ENCODE measurements at regions not wholly inside any gene's neighbourhood (a gene's known extent, or its start where the extent isn't known, plus 50 kb on each side); places are given as distances from the start of the nearest gene placed in this dataset.

GRCh38 chr12:77388445-77389265, 323.3 kb upstream of the E2F7 start:
- TF ChIP-seq ZNF449 (tag by site-specific recombination; IDR thresholded peaks at IDR 0.05) (no peak), WT1 (tag by site-specific recombination; IDR thresholded peaks at IDR 0.05) (no peak)
- Histone ChIP-seq H3K36me3 (ENCODE audit: control insufficient read depth in 2 of 2, insufficient read depth in 1 of 2, low read length in 2 of 2) (no peaks in the 10 kb centered on the region), H3K4me3 (ENCODE audit: low read depth, low read length) (no peak overlapping the region), H3K4me1 (ENCODE audit: control insufficient read depth, insufficient read depth, low read length) (peaks cover 6% of the 10 kb centered on the region; the same call in 1 of the 2 replicates), H3K27ac (ENCODE audit: extremely low read depth, low read depth, low read length) (no peak overlapping the region), H3K9me3 (ENCODE audit: control insufficient read depth, insufficient read depth, low read depth, low read length) (no peaks in the 10 kb centered on the region)
- ChIA-PET POLR2A (no interaction called here), CTCF (no interaction called here)

GRCh38 chr12:77387671-77388070, 322.3 kb upstream of the E2F7 start:
- Histone ChIP-seq H3K4me3 (ENCODE audit: low read depth, low read length) (no peak overlapping the region), H3K36me3 (ENCODE audit: control insufficient read depth in 2 of 2, insufficient read depth in 1 of 2, low read length in 2 of 2) (no peaks in the 10 kb centered on the region), H3K4me1 (ENCODE audit: control insufficient read depth, insufficient read depth, low read length) (peaks cover 6% of the 10 kb centered on the region; the same call in 1 of the 2 replicates), H3K27ac (ENCODE audit: extremely low read depth, low read depth, low read length) (no peak overlapping the region), H3K9me3 (ENCODE audit: control insufficient read depth, insufficient read depth, low read depth, low read length) (no peaks in the 10 kb centered on the region)
- ChIA-PET CTCF (interaction anchor here (0.5 kb wide), 1 partner anchor 86 kb away, joined by 3 read pairs; no protein-coding TSS in a partner anchor), POLR2A (no interaction called here)
- TF ChIP-seq SP3 (tag by site-specific recombination; IDR thresholded peaks at IDR 0.05) (no peak), ZNF211 (tag by site-specific recombination; IDR thresholded peaks at IDR 0.05; ENCODE audit: low read depth) (no peak), ZNF114 (tag by site-specific recombination; IDR thresholded peaks at IDR 0.05) (no peak), MZF1 (tag by site-specific recombination; IDR thresholded peaks at IDR 0.05; ENCODE audit: borderline replicate concordance) (no peak), INSM2 (tag by site-specific recombination; IDR thresholded peaks at IDR 0.05) (no peak), ZNF571 (tag by site-specific recombination; IDR thresholded peaks at IDR 0.05) (no peak), ZSCAN16 (tag by site-specific recombination; IDR thresholded peaks at IDR 0.05) (no peak), ZNF121 (tag by site-specific recombination; IDR thresholded peaks at IDR 0.05) (no peak), ZNF366 (tag by site-specific recombination; conservative IDR thresholded peaks at IDR 0.05) (no peak), ZBTB26 (tag by site-specific recombination; optimal IDR thresholded peaks at IDR 0.05) (no peak), ZNF600 (tag by site-specific recombination; IDR thresholded peaks at IDR 0.05) (no peak), ZNF830 (tag by site-specific recombination; IDR thresholded peaks at IDR 0.05; ENCODE audit: low read depth) (no peak), BCL11A (tag by site-specific recombination; IDR thresholded peaks at IDR 0.05; ENCODE audit: low read depth) (no peak)

- TF ChIP-seq ZBTB20 (tag by site-specific recombination; IDR thresholded peaks at IDR 0.05) (no peak), ZFP3 (tag by site-specific recombination; IDR thresholded peaks at IDR 0.05; ENCODE audit: low read depth) (no peak), HOXA7 (CRISPR knock-in tag; IDR thresholded peaks at IDR 0.05; ENCODE audit: borderline replicate concordance) (no peak), ZNF394 (tag by site-specific recombination; IDR thresholded peaks at IDR 0.05; ENCODE audit: borderline replicate concordance) (no peak), KLF7 (tag by site-specific recombination; IDR thresholded peaks at IDR 0.05; ENCODE audit: borderline replicate concordance) (no peak), ZNF549 (tag by site-specific recombination; IDR thresholded peaks at IDR 0.05) (no peak), MEIS1 (CRISPR knock-in tag; IDR thresholded peaks at IDR 0.05; ENCODE audit: borderline replicate concordance) (no peak), PRDM10 (tag by site-specific recombination; IDR thresholded peaks at IDR 0.05) (no peak), WT1 (tag by site-specific recombination; IDR thresholded peaks at IDR 0.05) (no peak), ZNF664 (tag by site-specific recombination; IDR thresholded peaks at IDR 0.05) (no peak)
- Histone ChIP-seq H3K4me1 (ENCODE audit: control insufficient read depth, insufficient read depth, low read length) (peaks cover 3% of the 10 kb centered on the region; the same call in 1 of the 2 replicates), H3K36me3 (ENCODE audit: control insufficient read depth in 2 of 2, insufficient read depth in 1 of 2, low read length in 2 of 2) (no peaks in the 10 kb centered on the region), H3K9me3 (ENCODE audit: control insufficient read depth, insufficient read depth, low read depth, low read length) (no peaks in the 10 kb centered on the region), H3K27ac (ENCODE audit: extremely low read depth, low read depth, low read length) (no peak overlapping the region), H3K4me3 (ENCODE audit: low read depth, low read length) (no peak overlapping the region)
- CTCF ChIA-PET = interaction anchor here (0.5 to 0.7 kb wide), 2 partner anchors 87 to 1110 kb away, joined by 3 to 4 read pairs; no protein-coding TSS in a partner anchor
- POLR2A ChIA-PET = no interaction called here
Observed at GRCh38 chr12:77387214-77387613, 321.8 kb upstream of the E2F7 start.

Measured in HEK293 (cell line).